PC-3 (cell line): ENCODE measurements at regions not wholly inside any gene's neighbourhood (a gene's known extent, or its start where the extent isn't known, plus 50 kb on each side); places are given as distances from the start of the nearest gene placed in this dataset.
A peak's percentile ranks its signal among the peaks of the same experiment; 100 is the strongest.

ENCODE experiments used
- ATAC-seq: fragments of 200-7000 bp; cut with Tn5 transposase; 2 replicates; pipeline ENCODE4 v1.9.1; 2020; ENCODE audit warnings: mild to moderate bottlenecking, moderate library complexity
- BruUV-seq: library from RNA; stranded (reverse); fragments of 400-500 nt; replicated peaks from 2 replicates; lab custom pipeline; 2021; lab: Mats Ljungman, UMichigan
- CTCF ChIA-PET: fragments of 300-600 bp; sonication (Branson Sonifier 250); formaldehyde crosslinking; loops from one replicate; lab custom pipeline; 2022; ENCODE audit warnings: antibody characterized with exemption; lab: Charles Lee
- POLR2A ChIA-PET: fragments of 300-600 bp; sonication (Branson Sonifier 250); formaldehyde crosslinking; loops from one replicate; lab custom pipeline; 2022; ENCODE audit warnings: antibody characterized with exemption; ENCODE audit not compliant: unreplicated experiment; lab: Charles Lee
- DNase-seq: peaks from one replicate; pipeline ENCODE4 v3.0.0-alpha.2; 2015
- H2AFZ ChIP-seq: fragments of 300-600 bp; sonication (generic); 2 replicates; pipeline ENCODE4 v1.6.0; 2016; ENCODE audit warnings: antibody characterized with exemption, low read length
- H3F3A ChIP-seq: fragments of 300-600 bp; sonication (generic); one replicate; pipeline ENCODE4 v1.6.0; 2017; ENCODE audit warnings: antibody characterized with exemption, low read length, control low read depth, mild to moderate bottlenecking; ENCODE audit not compliant: unreplicated experiment
- H3K27ac ChIP-seq: fragments of 300-600 bp; sonication (generic); 2 replicates; pipeline ENCODE4 v1.5.1; 2016; ENCODE audit warnings: mild to moderate bottlenecking, low read length
- H3K27me3 ChIP-seq: fragments of 300-600 bp; sonication (generic); 2 replicates; pipeline ENCODE4 v1.6.1; 2016; ENCODE audit warnings: low read length, mixed read lengths
- H3K36me3 ChIP-seq: fragments of 300-600 bp; sonication (generic); 2 replicates; pipeline ENCODE4 v1.6.1; 2016; ENCODE audit warnings: low read depth, mixed run types, low read length, mixed read lengths
- H3K4me1 ChIP-seq: fragments of 300-600 bp; sonication (generic); 2 replicates; pipeline ENCODE4 v1.5.1; 2016; ENCODE audit warnings: low read length; ENCODE audit not compliant: insufficient read depth
- H3K4me2 ChIP-seq: fragments of 300-600 bp; sonication (generic); 2 replicates; pipeline ENCODE4 v1.6.0; 2016; ENCODE audit warnings: low read length
- H3K4me3 ChIP-seq: fragments of 300-600 bp; sonication (generic); 2 replicates; pipeline ENCODE4 v1.5.1; 2016; ENCODE audit warnings: mild to moderate bottlenecking, low read length, mixed read lengths
- H3K79me2 ChIP-seq: fragments of 300-600 bp; sonication (generic); 2 replicates; pipeline ENCODE4 v1.6.1; 2017; ENCODE audit warnings: low read length, mixed read lengths
- H3K9ac ChIP-seq: fragments of 300-600 bp; sonication (generic); 2 replicates; pipeline ENCODE4 v1.6.0; 2016; ENCODE audit warnings: mild to moderate bottlenecking, low read length
- H3K9me2 ChIP-seq: fragments of 300-600 bp; sonication (generic); replicated peaks from 2 replicates; pipeline ENCODE4 v1.6.1; 2016; ENCODE audit warnings: mixed run types, low read length, mixed read lengths
- H3K9me3 ChIP-seq: fragments of 300-600 bp; sonication (generic); 2 replicates; pipeline ENCODE4 v1.6.1; 2016; ENCODE audit warnings: low read length, mixed read lengths
- H4K20me1 ChIP-seq: fragments of 300-600 bp; sonication (generic); 2 replicates; pipeline ENCODE4 v1.6.1; 2016; ENCODE audit warnings: low read length, mixed read lengths
- CTCF ChIP-seq: fragments of 300-600 bp; sonication (generic); conservative IDR thresholded peaks from 2 replicates; pipeline ENCODE4 v1.5.1; 2017; ENCODE audit warnings: antibody characterized with exemption, low read depth, mild to moderate bottlenecking, low read length
- EZH2 ChIP-seq: fragments of 300-600 bp; sonication (generic); IDR thresholded peaks from one replicate; pipeline ENCODE4 v1.6.1; 2017; ENCODE audit warnings: antibody characterized with exemption, mild to moderate bottlenecking, low read length; ENCODE audit not compliant: unreplicated experiment
- EZH2phosphoT487 ChIP-seq: fragments of 300-600 bp; sonication (generic); IDR thresholded peaks from 2 replicates; pipeline ENCODE4 v1.6.1; 2018; ENCODE audit warnings: mild to moderate bottlenecking, antibody characterized with exemption, low read length, borderline replicate concordance
- intact Hi-C: fragments of 100-400 bp; cut with micrococcal nuclease; formaldehyde crosslinking; loops from 2 replicates; pipeline ENCODE4 v1.9.0; 2023

GRCh38 chr16:17921357-17921978 lies 415.1 kb downstream of the NPIPA8 start:
- peak; percentile 3 for DNase-seq
- ChIA-PET CTCF (no interaction called here), POLR2A (no interaction called here)
- no TSS peak for BruUV-seq
- Histone ChIP-seq H3K79me2 (no peaks in the 10 kb centered on the region), H3F3A (no peaks in the 10 kb centered on the region), H3K27me3 (no peaks in the 10 kb centered on the region), H3K4me2 (no peak overlapping the region), H3K9me3 (no peaks in the 10 kb centered on the region), H3K9me2 (no peaks in the 10 kb centered on the region), H4K20me1 (no peaks in the 10 kb centered on the region), H2AFZ (no peak overlapping the region), H3K9ac (no peak overlapping the region), H3K27ac (no peak overlapping the region), H3K36me3 (no peaks in the 10 kb centered on the region), H3K4me1 (no peaks in the 10 kb centered on the region), H3K4me3 (no peak overlapping the region)
- TF ChIP-seq EZH2phosphoT487 (no peak), CTCF (peak; percentile 31; the same call in 1 of the 2 replicates)
- ATAC-seq, result no peak
- intact Hi-C loops, result no loop called here

DNA sequence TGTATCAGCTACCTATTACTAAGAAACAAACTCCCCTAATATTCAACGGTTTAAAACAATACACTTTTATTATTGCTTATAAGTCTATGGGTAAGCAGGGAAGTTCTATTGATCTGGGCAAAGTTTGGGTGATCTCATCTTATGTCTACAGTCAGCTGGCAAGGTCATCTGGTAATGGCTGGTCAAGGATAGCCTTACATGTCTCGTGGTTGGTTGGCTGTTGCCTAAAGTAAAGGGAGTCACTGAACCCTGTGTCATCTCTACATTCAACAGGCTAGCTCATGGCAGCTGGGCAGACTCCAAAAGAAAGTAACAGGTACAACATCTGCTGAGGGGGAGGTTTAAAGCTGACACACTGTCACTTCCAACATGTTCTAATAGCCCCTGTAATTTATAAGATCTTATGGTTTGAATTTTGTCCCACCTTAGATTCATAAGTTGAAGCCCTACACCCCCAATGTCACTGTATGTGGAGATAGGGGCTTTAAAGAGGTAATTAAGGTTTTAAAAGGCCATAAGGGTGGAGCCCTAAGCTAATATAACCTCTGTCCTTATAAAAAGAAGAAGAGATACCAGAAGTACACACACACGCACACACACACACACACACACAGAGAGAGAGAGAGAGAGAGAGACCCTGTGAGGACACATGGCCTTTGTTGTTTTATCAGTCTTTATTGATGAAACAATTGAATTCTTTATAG lies 419.1 kb downstream of the NPIPA8 start:
- Histone ChIP-seq H3K4me1 (no peaks in the 10 kb centered on the region), H3K9ac (no peak overlapping the region), H3K27me3 (no peaks in the 10 kb centered on the region), H3F3A (no peaks in the 10 kb centered on the region), H3K9me2 (no peaks in the 10 kb centered on the region), H2AFZ (no peak overlapping the region), H3K4me3 (no peak overlapping the region), H3K9me3 (no peaks in the 10 kb centered on the region), H3K79me2 (no peaks in the 10 kb centered on the region), H3K4me2 (no peak overlapping the region), H3K27ac (no peak overlapping the region), H3K36me3 (no peaks in the 10 kb centered on the region), H4K20me1 (no peaks in the 10 kb centered on the region)
- ATAC-seq, result no peak
- no peak for DNase-seq
- intact Hi-C loops, result no loop called here
- TF ChIP-seq EZH2 (no peak), EZH2phosphoT487 (no peak), CTCF (no peak)
- ChIA-PET POLR2A (no interaction called here), CTCF (no interaction called here)
- BruUV-seq, result no TSS peak

DNA sequence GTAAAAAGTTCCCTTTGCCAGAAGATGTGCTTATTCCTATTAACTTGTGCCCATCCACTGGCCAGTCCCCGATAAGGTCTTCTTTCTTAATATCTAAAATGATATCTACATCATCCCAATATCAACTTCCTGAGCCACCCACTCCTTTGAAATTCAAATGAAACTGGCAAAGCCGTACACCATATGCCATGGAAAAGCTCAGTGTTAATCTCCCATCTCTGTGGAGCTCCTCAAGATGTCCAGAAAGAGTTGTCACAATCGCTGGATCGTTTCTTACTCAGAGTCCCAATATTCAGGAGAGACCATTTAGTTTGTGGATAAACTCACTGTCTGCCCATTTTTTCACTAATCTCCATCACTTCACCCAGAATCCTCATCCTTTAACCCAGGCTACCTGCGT lies 420.7 kb downstream of the NPIPA8 start:
- Histone ChIP-seq H3K9me3 (no peaks in the 10 kb centered on the region), H3K79me2 (no peaks in the 10 kb centered on the region), H2AFZ (no peak overlapping the region), H3K4me3 (no peak overlapping the region), H3F3A (no peaks in the 10 kb centered on the region), H3K4me2 (no peak overlapping the region), H3K27me3 (no peaks in the 10 kb centered on the region), H4K20me1 (no peaks in the 10 kb centered on the region), H3K9ac (no peak overlapping the region), H3K9me2 (no peaks in the 10 kb centered on the region), H3K4me1 (no peaks in the 10 kb centered on the region), H3K36me3 (no peaks in the 10 kb centered on the region), H3K27ac (no peak overlapping the region)
- ATAC-seq (no peak), DNase-seq (no peak)
- ChIA-PET CTCF (no interaction called here), POLR2A (no interaction called here)
- intact Hi-C loops, result no loop called here
- no TSS peak for BruUV-seq
- TF ChIP-seq EZH2, result no peak
- no peak for TF ChIP-seq EZH2phosphoT487
- TF ChIP-seq CTCF, result no peak
